ENCODE measurements at regions not wholly inside any gene's neighbourhood (a gene's known extent, or its start where the extent isn't known, plus 50 kb on each side); places are given as distances from the start of the nearest gene placed in this dataset.

GRCh38 chr15:29624271-29624670 is 198.0 kb downstream of the TJP1 start:
- no peak for TF ChIP-seq YY1 (IDR thresholded peaks at IDR 0.05)
- TF ChIP-seq MAX (IDR thresholded peaks at IDR 0.05) = no peak
- TF ChIP-seq ZBTB33 (IDR thresholded peaks at IDR 0.05) = no peak

Data from liver (tissue), 1 donor.